Lower leg skin (tissue), 3 donors: ENCODE measurements at regions not wholly inside any gene's neighbourhood (a gene's known extent, or its start where the extent isn't known, plus 50 kb on each side); places are given as distances from the start of the nearest gene placed in this dataset.

Experiments
- POLR2A ChIP-seq, 2 donors: fragments of 450-650 bp; IDR thresholded peaks; one replicate each; pipeline ENCODE4 v1.6.1; 2016 to 2017; ENCODE audit warnings: antibody characterized with exemption in 2 of 2, mild to moderate bottlenecking in 1 of 2, moderate library complexity in 1 of 2
- TF ChIP-seq, protein P1 (sequence below), 3 donors: fragments of 450-650 bp; IDR thresholded peaks; one replicate each; pipeline ENCODE4 v1.5.1; 2016; ENCODE audit warnings: antibody characterized with exemption in 3 of 3, mild to moderate bottlenecking in 3 of 3, moderate library complexity in 2 of 3

DNA sequence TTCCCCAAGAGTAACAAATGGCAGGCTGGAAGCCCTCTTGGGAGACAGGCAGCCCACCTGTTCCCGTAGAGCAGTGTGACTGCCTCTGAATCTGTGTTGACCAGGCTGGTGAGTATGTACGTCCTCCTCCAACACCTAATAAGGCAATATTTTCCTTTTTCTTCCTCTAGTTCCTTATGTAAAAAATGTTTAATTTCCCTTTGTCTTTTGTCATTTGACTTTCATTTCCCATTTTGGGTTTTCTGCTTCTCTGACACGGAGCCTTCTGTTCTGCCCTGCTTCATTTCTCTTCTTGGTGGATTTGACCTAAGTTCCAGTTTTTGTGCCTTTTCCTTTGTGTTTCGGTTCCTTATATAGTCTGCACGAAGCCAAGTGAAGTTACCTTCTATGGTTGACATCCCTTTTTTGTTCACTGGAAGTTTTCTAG, 65.8 kb upstream of the ATF3 start:
- TF ChIP-seq, protein P1, sequence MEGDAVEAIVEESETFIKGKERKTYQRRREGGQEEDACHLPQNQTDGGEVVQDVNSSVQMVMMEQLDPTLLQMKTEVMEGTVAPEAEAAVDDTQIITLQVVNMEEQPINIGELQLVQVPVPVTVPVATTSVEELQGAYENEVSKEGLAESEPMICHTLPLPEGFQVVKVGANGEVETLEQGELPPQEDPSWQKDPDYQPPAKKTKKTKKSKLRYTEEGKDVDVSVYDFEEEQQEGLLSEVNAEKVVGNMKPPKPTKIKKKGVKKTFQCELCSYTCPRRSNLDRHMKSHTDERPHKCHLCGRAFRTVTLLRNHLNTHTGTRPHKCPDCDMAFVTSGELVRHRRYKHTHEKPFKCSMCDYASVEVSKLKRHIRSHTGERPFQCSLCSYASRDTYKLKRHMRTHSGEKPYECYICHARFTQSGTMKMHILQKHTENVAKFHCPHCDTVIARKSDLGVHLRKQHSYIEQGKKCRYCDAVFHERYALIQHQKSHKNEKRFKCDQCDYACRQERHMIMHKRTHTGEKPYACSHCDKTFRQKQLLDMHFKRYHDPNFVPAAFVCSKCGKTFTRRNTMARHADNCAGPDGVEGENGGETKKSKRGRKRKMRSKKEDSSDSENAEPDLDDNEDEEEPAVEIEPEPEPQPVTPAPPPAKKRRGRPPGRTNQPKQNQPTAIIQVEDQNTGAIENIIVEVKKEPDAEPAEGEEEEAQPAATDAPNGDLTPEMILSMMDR (IDR thresholded peaks at IDR 0.05), result no peak
- no peak for TF ChIP-seq POLR2A (IDR thresholded peaks at IDR 0.05)
